Psoas muscle (tissue), 7 donors: ENCODE measurements at regions not wholly inside any gene's neighbourhood (a gene's known extent, or its start where the extent isn't known, plus 50 kb on each side); places are given as distances from the start of the nearest gene placed in this dataset.

Source experiments
- ATAC-seq, 4 donors: fragments of 200-7000 bp; cut with Tn5 transposase; one replicate each; pipeline ENCODE4 v1.9.1; 2020; ENCODE audit warnings: moderate library complexity in 3 of 4, mild to moderate bottlenecking in 2 of 4
- DNase-seq, 2 donors: peaks; one replicate each; pipeline ENCODE4 v3.0.0-alpha.2; 2020
- H3K27ac ChIP-seq: fragments of 200-600 bp; one replicate; pipeline ENCODE4 v1.8.0; 2022
- H3K27me3 ChIP-seq, 3 donors: fragments of 200-600 bp in 1 of 3; one replicate each; pipeline versions ENCODE4 v1.6.1 to v1.8.0; 2013 to 2022; ENCODE audit warnings: low read length in 2 of 3, mild to moderate bottlenecking in 2 of 3, moderate library complexity in 1 of 3; ENCODE audit not compliant: insufficient read depth in 3 of 3
- H3K36me3 ChIP-seq, 2 donors: fragments of 200-600 bp in 1 of 2; one replicate each; pipeline versions ENCODE4 v1.6.1 to v1.8.0; 2013 to 2022; ENCODE audit warnings: low read depth in 1 of 2, mild to moderate bottlenecking in 1 of 2, moderate library complexity in 1 of 2; ENCODE audit not compliant: insufficient read depth in 1 of 2
- H3K4me1 ChIP-seq: fragments of 200-600 bp; one replicate; pipeline ENCODE4 v1.8.0; 2022
- H3K4me3 ChIP-seq: fragments of 200-600 bp; one replicate; pipeline ENCODE4 v1.8.0; 2022; ENCODE audit warnings: mild to moderate bottlenecking
- H3K9me3 ChIP-seq: fragments of 200-600 bp; one replicate; pipeline ENCODE4 v1.8.0; 2022
- WGBS, 3 donors: extraction: QIAGEN DNeasy Blood & Tissue Kit; methylation state at CpG; one replicate each; pipeline versions ENCODE4 v1.1.6 to v1.1.7; 2013; 5-methylcytosine and 5-hydroxymethylcytosine counted together
- intact Hi-C, 2 donors: fragments of 100-400 bp; cut with DNase I; formaldehyde crosslinking; loops; one replicate each; pipeline versions ENCODE4 v1.11.0 to v1.14.2; 2022
- TF ChIP-seq, protein P1 (sequence below): fragments of 200-600 bp; IDR thresholded peaks from one replicate; pipeline ENCODE4 v1.8.0; 2022; ENCODE audit warnings: antibody characterized with exemption
- donor health status: healthy with polysubstance abuse.
- donor health status: DM: no; HTN: no; CAD: no; lungs with moderate emphysema.
- donor health status: Bipolar disorder and iron deficiency.
- donor health status: healthy.
- donor health status: DM: yes; HTN: yes; CAD: no.
- donor health status: DM: no; HTN: no; CAD: no.
- donor health status: DM: yes; HTN: yes; CAD: no.

GRCh38 chr11:109043315-109043714 lies 378.4 kb downstream of the DDX10 start:
- 72 to 84% (median 74%) methylated on average over 3 of the region's 3 CpGs for WGBS, 3 donors
- intact Hi-C loops: no loop called here
- ATAC-seq: no peak

DNA sequence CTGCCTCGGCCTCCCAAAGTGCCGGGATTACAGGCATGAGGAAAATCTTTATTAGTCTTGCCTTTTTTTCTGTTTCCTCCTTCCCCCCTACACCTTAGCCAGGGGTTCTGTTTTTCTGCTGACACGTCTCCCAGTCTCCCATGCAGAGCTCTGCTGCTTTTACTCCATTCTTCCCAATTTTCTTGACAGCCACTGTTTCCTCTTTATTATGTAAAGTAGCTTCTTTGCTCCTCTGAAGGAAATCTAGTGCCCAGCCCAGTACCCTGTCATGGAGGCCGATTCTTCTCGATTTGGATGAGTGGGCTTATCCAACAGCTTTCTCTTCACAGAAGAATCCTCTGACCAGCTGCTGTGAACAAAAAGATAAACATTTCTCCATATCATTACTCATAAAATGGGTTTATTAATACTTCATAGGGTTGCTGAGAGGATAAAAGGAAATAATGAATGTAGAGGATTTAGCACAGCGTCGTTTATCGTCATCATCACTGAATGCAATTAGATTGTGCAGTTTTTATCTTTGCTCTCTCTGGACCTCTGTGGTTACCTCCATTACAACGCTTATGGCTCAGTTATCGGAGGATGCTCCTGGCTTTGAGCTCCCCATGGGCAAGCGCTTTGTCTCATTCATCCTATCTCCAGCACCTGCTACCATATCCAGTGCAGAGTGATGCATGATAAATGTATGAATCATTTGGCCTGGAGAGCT lies 375.6 kb upstream of the C11orf87 start:
- H3K4me1 ChIP-seq: no peaks in the 10 kb centered on the region
- 76 to 85% (median 85%) methylated on average over 11 of the region's 11 CpGs for WGBS, 3 donors
- TF ChIP-seq, protein P1, sequence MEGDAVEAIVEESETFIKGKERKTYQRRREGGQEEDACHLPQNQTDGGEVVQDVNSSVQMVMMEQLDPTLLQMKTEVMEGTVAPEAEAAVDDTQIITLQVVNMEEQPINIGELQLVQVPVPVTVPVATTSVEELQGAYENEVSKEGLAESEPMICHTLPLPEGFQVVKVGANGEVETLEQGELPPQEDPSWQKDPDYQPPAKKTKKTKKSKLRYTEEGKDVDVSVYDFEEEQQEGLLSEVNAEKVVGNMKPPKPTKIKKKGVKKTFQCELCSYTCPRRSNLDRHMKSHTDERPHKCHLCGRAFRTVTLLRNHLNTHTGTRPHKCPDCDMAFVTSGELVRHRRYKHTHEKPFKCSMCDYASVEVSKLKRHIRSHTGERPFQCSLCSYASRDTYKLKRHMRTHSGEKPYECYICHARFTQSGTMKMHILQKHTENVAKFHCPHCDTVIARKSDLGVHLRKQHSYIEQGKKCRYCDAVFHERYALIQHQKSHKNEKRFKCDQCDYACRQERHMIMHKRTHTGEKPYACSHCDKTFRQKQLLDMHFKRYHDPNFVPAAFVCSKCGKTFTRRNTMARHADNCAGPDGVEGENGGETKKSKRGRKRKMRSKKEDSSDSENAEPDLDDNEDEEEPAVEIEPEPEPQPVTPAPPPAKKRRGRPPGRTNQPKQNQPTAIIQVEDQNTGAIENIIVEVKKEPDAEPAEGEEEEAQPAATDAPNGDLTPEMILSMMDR: no peak
- intact Hi-C loops: no loop called here
- no peak overlapping the region for H3K27ac ChIP-seq
- H3K36me3 ChIP-seq: no peaks in the 10 kb centered on the region
- ATAC-seq: no peak
- H3K27me3 ChIP-seq: no peaks in the 10 kb centered on the region
- no peak overlapping the region for H3K4me3 ChIP-seq
- DNase-seq: no peak
- no peaks in the 10 kb centered on the region for H3K9me3 ChIP-seq

More at GRCh38 chr11:109043315-109043714, 378.4 kb downstream of the DDX10 start:
- Histone ChIP-seq H3K4me3 (no peak overlapping the region), H3K4me1 (no peaks in the 10 kb centered on the region), H3K27ac (no peak overlapping the region), H3K27me3 (no peaks in the 10 kb centered on the region), H3K36me3 (no peaks in the 10 kb centered on the region), H3K9me3 (no peaks in the 10 kb centered on the region)
- TF ChIP-seq, protein P1: no peak
- no peak for DNase-seq

DNA sequence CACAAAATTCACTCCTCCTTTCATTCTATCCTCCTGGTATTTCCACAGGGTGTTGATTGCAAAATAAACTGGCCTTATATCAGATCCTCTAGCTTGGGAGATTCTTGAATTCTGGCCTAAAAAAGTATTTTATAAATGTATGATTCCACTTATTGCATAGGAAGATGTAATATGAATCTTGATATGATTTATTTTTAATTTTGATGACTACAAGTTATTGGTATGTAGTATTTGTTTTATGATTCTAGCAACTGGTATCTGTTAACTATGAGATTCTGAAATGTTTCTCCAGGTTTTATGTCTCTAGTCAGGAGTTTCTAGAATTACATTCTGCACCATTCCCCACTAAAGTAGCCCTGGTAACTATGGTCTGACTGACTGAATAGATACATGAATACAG lies 373.9 kb upstream of the C11orf87 start:
- Histone ChIP-seq H3K27ac (no peak overlapping the region), H3K4me1 (no peaks in the 10 kb centered on the region), H3K9me3 (no peaks in the 10 kb centered on the region), H3K4me3 (no peak overlapping the region), H3K36me3 (no peaks in the 10 kb centered on the region), H3K27me3 (no peaks in the 10 kb centered on the region)
- intact Hi-C loops: no loop called here
- TF ChIP-seq, protein P1: no peak
- DNase-seq (no peak), ATAC-seq (no peak)

DNA sequence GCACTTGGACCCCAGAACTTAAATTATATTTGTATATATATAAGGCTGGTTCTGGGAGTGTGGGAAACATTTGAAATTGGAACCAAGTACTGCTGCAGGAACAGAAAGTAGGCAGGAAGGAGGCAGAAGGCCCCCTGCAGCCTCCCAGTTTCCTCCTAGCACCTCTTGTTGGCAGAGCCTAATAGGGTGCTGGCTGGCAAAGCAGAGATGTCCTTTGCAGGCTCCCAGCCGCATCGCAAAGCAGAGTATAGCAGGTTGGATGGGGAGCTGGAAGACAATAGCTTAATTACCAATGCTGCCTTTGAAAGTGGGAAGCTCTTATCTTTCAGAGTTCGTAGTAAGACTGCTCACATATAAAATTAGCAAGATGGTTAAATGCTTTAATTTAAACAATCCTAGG lies 370.8 kb upstream of the C11orf87 start:
- H3K36me3 ChIP-seq: no peaks in the 10 kb centered on the region
- intact Hi-C loops: no loop called here
- H3K27me3 ChIP-seq: no peaks in the 10 kb centered on the region
- 85 to 93% (median 88%) methylated on average over 3 of the region's 3 CpGs for WGBS, 3 donors
- ATAC-seq (no peak), DNase-seq (no peak)
- no peaks in the 10 kb centered on the region for H3K9me3 ChIP-seq
- H3K27ac ChIP-seq: no peak overlapping the region
- no peaks in the 10 kb centered on the region for H3K4me1 ChIP-seq
- TF ChIP-seq, protein P1: no peak
- H3K4me3 ChIP-seq: no peak overlapping the region

DNA sequence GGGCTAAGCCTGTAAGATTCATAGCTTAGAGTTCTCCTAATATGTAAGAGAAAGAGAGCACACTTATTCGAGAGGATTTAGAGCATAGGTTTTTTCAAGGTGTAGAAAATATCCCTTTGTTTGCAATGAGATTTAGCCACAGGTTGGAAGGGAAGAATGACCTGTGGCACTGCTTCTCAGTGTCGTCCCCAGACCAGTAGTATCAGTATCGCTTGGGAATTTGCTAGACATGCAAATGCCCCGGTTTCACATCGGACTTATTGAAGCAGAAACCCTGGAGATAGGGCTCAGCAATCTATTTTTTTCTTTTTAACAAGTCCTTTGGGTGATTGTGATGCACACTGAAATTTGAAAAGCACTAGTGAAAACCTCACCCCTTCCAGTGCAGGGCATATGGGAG lies 362.6 kb upstream of the C11orf87 start:
- TF ChIP-seq, protein P1: no peak
- Histone ChIP-seq H3K4me1 (no peaks in the 10 kb centered on the region), H3K4me3 (no peak overlapping the region), H3K27me3 (no peaks in the 10 kb centered on the region), H3K27ac (no peak overlapping the region), H3K9me3 (no peaks in the 10 kb centered on the region), H3K36me3 (no peaks in the 10 kb centered on the region)
- 67 to 79% (median 68%) methylated on average over 5 of the region's 5 CpGs for WGBS, 3 donors
- ATAC-seq (no peak), DNase-seq (no peak)
- intact Hi-C loops: no loop called here
